ENCODE measurements at regions not wholly inside any gene's neighbourhood (a gene's known extent, or its start where the extent isn't known, plus 50 kb on each side); places are given as distances from the start of the nearest gene placed in this dataset.

DNA sequence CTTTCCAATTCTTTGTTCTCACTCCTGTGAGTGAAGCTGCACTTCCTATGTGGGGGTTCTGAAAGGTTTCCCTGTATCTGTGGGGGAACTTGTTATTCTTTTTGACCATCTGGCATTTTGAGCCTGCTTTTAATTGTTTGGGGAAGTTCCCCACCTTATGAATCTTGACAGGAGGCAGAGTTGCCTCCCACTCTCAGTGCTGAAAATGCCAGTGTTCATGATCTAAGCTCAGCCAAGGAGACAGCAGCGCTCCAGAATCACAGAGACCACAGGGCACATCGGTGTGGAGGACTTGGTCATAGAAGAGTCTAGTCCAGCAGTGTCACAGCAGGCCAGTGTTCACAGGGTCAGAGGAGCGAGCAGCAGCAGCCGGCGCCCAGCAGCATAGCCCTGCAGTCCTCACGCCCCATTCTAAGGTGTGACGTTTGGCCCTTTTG is 63.8 kb upstream of the PRDX6 start:
- peak; percentile 37 for DNase-seq

DNA sequence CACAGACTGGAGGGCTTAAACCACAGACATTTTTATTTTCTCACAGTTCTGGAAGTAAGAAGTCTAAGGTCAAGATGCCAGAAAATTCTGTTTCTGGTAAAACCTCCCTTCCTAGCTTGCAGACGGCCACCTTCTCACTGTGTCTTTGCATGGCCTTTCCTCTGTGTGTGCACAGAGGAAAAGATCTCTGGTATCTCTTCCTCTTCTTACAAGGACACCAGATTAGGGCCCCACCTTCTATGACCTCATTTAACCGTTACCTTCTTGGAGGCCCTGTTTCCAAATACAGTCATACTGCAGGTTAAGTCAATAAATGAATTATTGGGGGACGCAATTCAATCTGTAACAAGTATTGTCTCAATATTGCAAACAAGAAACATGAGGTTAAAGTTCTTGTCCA is 63.0 kb upstream of the PRDX6 start:
- ATAC-seq (no peak), DNase-seq (no peak)
- intact Hi-C loops (cut with DNase I), result loop anchor here in 1 of 2 donors (10.0 kb wide), 2 partner anchors 159 to 669 kb away; no protein-coding TSS in a partner anchor

More for the DNA sequence above, 63.8 kb upstream of the PRDX6 start:
- ATAC-seq, result peak; percentile 62 to 80
- intact Hi-C loops (cut with DNase I), result loop anchor here in 1 of 2 donors (10.0 kb wide), 2 partner anchors 158 to 668 kb away; no protein-coding TSS in a partner anchor

DNA sequence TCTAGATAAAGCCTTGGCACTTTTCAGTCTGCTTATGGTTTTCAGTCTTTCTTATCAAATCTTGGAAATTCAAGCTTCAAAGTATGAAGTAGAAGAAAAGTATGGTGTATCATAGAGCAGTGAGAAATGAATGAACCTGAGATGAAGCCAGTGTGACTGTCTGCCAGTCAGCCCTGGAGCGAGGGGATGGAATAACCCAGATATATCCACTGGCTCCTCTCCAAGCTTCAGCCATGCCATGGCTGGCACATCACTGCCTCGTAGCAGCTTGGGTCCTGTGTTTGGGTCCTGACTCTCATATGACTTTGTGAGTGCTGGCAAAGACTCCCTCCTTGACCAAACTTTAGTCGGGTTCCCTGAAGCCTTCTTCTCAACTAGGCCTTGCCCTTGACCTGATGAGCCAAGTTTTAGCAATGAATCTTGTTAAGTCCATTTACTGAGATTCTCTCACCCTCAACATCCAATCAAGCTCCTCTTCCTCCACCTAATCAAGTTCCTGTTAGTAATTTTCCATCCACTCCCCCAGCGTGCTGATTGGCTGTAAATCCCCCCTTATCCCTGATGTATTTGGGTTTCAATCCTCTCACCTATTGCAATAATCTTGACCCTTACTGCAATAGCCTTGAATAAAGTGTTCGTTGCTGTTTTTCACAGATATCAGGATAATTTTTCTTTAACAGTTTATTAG is 62.5 kb upstream of the PRDX6 start:
- intact Hi-C loops (cut with DNase I), result loop anchor here in 1 of 2 donors (10.0 kb wide), 2 partner anchors 160 to 670 kb away; no protein-coding TSS in a partner anchor
- DNase-seq (no peak), ATAC-seq (peak; percentile 29 to 33)

DNA sequence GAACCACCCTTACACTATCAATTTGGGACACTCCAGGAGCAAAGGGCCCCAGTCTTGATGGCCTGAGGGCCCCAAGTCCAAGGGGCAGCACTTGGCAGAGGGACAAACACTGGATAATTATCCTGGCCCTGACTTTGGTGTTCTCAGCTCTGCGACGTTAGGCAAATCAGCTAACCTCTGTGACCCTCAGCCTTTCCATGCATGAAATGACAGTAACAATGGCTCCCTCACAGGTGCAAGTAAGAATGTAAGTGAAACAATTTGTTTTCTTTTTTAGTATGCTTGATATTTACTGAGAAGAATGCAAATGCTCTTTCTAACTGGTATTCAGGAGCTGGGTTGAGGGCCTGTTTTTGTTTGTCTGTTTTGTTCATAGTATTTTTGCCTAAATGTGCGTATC is 61.6 kb upstream of the PRDX6 start:
- intact Hi-C loops (cut with DNase I), result loop anchor here in 1 of 2 donors (10.0 kb wide), 2 partner anchors 161 to 671 kb away; no protein-coding TSS in a partner anchor
- DNase-seq, result no peak
- ATAC-seq, result no peak

DNA sequence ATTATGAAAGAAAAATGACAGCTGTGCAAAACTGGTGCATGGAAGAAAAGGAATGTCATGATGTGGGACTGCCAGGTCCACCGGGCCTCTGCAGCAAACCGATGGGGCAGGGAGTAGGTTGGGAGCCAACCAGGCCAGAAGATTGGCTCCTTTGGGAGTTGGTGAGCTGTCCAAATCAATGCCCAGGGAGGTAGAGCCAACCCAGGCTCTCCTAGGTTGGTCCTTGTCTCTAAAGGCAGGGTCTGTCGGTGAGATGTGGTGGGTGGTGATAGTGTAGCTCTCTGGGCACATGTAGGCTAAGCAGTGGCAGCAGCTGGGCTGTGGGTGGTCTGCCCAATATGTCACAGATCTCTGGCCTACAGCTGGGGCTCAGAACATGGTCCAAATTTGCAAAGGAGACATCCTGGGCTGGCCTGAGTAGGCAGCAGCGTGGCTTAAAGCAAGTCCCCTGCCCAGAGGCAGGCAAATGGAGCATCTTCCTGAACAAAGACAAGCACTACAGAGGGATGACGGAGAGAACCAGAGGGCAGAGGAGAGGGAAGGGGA is 61.2 kb upstream of the PRDX6 start:
- ATAC-seq (no peak), DNase-seq (no peak)
- intact Hi-C loops (cut with DNase I), result loop anchor here in 1 of 2 donors (10.0 kb wide), 2 partner anchors 161 to 671 kb away; no protein-coding TSS in a partner anchor

DNA sequence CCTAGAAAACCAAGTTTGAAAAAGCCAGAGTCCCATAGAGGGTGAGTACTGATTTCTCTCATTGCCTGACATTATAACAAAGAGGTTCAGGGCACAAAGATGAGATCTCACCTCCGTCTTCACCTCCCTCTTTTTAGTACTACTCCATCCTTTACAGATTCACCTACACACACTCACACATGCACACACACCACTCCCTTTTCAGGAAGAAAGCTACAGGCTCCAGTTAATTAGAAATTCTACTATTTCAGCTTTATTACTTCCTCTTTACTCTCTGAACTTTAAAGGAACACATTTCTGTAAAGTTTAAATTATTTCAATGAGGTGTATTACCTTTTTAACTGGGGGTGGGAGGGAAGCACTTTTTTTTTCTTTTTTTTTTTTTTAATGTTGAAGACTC is 59.6 kb upstream of the PRDX6 start:
- DNase-seq (no peak), ATAC-seq (no peak)
- intact Hi-C loops (cut with DNase I), result loop anchor here in 1 of 2 donors (10.0 kb wide), 2 partner anchors 163 to 673 kb away; no protein-coding TSS in a partner anchor

DNA sequence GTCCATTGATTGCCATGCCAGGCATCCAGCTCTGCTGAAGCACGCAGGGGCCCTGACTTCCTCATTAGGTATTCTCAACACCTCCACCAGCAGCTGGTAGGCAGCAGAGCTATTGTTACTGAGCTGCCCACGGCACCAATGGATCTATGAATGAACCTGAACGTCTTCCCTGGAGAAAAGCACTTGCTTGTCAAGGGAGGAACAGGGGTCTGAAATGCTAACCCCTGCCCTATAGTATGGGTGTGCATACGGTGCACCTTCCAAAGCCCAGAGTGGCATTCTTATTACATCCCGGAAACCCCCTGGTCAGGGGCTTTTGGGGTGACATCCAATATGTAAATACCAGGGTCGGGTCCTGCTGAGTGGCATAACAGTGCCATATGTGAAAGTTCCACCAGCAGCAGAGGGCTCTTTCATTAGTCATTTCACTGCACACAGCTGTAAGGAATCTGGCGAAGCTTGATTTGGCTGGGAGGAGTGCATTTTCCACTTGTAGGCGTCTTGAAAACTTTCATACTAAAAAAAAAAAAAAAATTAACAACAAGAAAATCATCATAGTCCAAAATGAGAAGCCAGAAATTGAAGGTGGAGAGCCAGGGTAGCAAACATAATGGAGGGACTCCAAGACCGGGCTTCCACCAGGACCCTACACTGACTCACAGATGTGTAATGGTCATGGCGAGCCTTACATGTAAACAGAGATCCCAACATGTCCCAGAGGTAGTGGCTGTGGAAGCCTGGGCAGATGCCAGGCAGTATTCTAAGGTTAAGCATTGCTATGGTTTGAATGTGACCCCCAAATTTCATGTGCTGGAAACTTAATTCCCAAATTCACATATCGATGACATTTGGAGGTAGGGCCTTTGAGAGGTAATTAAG is 58.8 kb upstream of the PRDX6 start:
- DNase-seq, result no peak
- ATAC-seq, result peak in 1 of 2 donors; percentile 33
- intact Hi-C loops (cut with DNase I), result loop anchor here in 1 of 2 donors (10.0 kb wide), 2 partner anchors 164 to 674 kb away; no protein-coding TSS in a partner anchor

DNA sequence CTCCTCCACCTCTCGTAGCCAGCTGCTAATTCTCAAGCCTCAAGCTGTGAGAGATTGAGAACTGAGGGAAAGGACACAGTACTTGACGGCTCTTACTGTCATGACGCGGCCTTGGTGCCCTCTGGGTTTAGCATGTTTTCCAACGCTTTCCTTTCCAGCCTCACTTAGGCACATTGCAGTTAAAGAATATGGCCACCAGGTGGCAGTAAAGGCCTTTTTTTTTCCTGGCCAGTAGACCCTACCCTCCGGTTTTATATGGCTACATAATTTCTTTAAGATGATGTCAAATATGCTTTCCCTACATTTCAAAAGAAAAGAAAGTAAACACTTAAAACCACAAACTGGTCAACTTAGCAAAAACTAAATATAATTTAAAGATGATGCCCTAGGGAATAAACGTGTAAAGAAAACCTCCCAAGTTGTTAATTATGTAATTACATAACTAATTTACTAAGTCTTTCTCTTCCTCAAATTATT is 56.8 kb upstream of the PRDX6 start:
- peak; percentile 62 for DNase-seq
- ATAC-seq, result peak; percentile 84 to 87
- intact Hi-C loops (cut with DNase I), result loop anchor here (2.0 to 10.0 kb wide), 3 partner anchors 404 to 676 kb away; partner anchors contain the start of genes CENPL (in 2 of the 2) and DARS2 (in 2 of the 2)

DNA sequence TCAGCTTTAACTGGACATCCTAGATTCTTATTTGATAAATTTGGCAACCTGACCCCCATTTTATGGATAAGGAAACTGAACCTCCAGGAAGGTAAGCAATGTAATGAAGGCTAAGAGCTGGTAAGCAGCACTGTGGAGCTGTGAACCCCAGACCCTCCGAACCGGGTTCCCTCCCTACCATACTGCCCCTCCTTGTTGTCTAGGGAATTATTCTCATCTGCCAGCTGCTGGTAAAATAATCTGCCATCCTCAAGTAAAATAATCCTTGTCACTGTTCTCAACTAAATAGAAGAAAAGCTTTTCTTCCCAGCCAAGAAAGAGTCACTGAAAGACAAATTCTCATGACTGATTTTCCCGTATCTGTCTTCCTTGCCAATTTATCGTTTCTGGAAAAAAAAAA is 55.8 kb upstream of the PRDX6 start:
- ATAC-seq (no peak), DNase-seq (no peak)
- intact Hi-C loops (cut with DNase I), result loop anchor here (2.0 to 10.0 kb wide), 3 partner anchors 404 to 676 kb away; partner anchors contain the start of genes CENPL (in 2 of the 2) and DARS2 (in 2 of the 2)

DNA sequence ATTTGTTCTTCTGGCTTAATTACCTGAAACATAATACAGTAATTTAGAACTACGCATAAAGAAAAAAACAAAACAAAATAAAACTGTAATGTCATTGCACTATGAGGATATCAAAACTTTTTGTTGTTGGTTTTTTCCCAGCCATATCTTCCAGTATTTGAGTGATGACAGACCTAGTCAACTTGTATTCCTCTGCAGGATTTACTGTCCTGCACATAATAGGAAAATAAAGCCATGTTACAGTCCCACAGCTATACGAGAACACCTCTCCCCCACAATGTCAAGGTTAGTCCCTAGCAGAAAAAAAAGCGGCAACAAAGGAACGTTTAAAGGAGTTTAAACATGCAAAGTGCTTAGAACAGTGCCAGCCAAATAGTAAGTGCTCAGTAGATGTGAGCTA is 55.3 kb upstream of the PRDX6 start:
- ATAC-seq, result no peak
- intact Hi-C loops (cut with DNase I), result loop anchor here (2.0 to 10.0 kb wide), 3 partner anchors 403 to 677 kb away; partner anchors contain the start of genes CENPL (in 2 of the 2) and DARS2 (in 2 of the 2)
- no peak for DNase-seq

DNA sequence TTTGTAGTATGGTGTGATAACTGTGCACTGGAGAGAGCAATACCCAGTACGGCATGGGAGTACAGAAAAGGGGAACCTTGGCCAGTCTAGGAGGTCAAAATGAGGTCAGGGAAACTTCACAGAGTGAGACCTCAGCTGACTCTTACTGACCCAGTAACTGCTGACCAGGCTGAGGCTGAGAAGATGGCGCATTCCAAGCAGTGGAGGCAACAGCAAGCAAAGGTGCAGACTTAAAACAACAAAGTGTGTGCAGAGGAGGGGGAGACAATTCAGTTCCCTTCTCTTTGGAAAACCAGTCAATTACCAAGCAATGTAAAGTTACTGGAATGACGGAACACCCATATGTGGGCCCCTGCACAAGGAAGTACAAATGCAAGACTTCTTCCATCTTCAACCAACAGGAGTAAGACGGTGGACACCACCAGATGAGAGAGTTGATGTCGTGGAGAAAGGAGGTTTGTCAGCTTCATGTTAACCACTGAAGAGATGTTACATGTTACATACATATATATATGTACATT is 54.6 kb upstream of the PRDX6 start:
- intact Hi-C loops (cut with DNase I), result loop anchor here (10.0 kb wide), 2 partner anchors 402 to 678 kb away; partner anchors contain the start of genes CENPL (in 1 of the 2) and DARS2 (in 1 of the 2)
- ATAC-seq (peak; percentile 32 to 54), DNase-seq (no peak)

DNA sequence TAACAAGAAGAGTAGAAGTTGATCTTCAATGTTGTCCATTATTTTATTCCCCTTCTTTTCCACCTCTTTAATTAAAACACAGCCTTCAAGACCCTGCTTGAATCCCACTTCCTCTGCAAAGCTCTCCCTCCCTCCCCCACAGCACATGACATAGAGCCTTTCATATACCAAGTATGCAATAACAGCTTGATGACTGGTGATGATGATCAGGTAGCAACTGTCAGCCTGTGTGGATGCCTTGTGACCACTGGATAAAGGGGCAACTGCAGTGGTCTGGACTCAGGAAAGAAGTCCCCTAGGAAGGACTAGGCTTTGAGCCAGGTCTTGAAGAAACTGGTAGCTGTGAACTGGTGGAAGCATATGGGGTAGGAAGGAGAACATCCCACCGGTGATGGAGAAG is 53.8 kb upstream of the PRDX6 start:
- no peak for ATAC-seq
- no peak for DNase-seq
- intact Hi-C loops (cut with DNase I), result loop anchor here (10.0 kb wide), 2 partner anchors 402 to 678 kb away; partner anchors contain the start of genes CENPL (in 1 of the 2) and DARS2 (in 1 of the 2)

DNA sequence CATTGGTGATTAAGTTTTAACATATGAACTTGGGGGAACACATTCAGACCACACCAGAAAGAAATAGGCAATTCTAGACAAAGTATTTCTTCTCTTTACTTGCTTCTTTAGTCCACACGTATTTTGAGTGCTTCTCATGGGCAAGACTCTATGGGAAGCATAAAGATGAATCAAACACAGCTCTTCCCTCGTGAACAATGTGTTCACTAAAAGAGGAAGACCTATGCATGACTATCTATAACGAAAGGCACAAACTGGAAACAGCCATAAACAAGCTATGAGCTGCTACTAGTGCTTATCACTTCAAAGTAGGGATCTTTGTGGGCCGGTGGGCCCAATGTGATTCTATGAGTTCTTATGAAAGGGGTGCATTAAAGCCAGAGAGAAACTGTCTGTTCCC is 53.0 kb upstream of the PRDX6 start:
- DNase-seq (no peak), ATAC-seq (no peak)
- intact Hi-C loops (cut with DNase I), result loop anchor here (10.0 kb wide), 2 partner anchors 401 to 679 kb away; partner anchors contain the start of genes CENPL (in 1 of the 2) and DARS2 (in 1 of the 2)

DNA sequence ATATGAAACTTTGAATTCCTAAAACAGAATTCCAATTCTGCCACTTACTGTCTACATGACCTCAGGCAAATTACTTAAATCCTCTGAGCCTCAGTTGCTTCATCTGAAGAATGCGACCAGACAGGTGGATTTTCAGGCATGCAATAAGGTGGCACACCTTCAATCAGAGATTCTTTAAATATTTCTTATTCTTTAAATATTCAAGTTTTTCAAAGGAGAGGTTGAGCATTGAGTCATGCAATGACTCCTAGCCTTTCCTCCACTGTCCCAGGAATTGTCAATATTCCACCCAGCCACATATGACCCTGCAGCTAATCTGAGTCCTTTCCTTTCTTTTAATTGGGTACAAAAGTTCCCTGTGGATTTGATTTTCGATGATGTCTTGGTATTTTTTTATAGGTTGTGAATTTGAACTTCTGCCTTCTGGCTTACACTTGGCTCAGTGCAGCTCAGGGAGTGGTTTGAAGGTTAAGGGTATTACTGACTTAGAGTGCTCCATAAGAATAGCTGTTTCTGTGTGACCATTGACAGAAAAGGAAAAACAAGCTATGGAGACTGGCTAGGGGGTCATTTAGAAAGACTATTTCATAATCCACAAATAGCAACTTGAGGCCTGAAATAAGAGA is 52.2 kb upstream of the PRDX6 start:
- DNase-seq (no peak), ATAC-seq (no peak)
- intact Hi-C loops (cut with DNase I), result loop anchor here (10.0 kb wide), 2 partner anchors 400 to 680 kb away; partner anchors contain the start of genes CENPL (in 1 of the 2) and DARS2 (in 1 of the 2)

DNA sequence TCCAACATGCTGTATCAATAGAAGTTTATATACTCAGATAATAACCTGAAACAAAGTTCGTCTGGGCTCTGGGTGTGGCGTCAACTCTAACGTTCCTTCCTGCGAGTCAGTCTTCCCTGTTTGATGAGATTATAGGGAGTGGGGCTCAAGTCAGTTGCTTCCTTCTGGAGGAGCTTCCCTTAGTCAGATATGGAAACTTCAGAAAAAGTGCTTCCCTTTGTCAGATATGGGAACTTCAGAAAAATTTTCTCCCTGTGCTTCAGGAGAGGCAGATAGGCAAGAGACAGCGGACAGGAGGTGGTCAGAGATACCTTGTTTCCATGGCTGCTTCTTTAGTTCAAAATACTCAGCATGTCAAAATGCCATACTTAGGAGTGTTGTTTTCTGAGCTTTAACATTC is 51.1 kb upstream of the PRDX6 start:
- no peak for ATAC-seq
- intact Hi-C loops (cut with DNase I), result loop anchor here (10.0 kb wide), 2 partner anchors 399 to 681 kb away; partner anchors contain the start of genes CENPL (in 1 of the 2) and DARS2 (in 1 of the 2)
- no peak for DNase-seq

DNA sequence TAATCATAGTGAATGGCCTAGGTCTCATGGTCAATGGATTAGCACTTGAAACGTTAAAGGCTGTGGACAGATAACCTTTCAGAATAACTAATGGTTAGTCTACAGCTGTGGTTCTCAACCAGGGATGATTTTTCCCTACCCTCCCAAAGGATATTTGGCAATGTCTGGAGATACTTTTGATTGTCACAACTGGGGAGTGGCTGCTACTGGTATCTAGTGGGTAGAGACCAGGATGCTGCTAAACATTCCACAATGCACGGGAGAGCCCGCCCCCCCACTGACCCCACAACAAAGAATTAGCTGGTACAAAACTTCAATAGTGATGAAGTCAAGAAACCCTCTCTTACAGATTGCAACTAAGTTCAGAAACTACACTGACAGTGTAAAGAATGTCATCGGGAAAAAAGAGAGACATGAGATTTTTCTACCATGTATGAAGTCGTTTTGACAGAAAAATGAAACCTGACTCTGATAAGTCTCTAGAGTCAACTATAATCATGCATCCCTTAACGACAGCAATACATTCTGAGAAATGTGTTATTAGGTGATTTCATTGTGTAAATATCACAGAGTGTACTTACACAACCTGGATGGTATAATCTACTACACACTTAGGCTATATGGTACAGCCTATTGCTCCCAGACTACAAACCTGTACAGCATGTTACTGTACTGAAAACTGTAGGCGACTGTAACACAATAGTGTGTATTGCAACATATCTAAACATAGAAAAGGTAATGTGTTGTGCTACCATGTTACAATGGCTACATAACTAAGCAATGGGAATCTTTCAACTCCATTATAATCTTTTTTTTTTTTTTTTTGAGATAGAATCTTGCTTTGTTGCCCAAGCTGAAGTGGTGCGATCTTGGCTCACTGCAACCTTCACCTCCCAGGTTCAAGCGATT is 49.7 kb upstream of the PRDX6 start:
- ATAC-seq (no peak), DNase-seq (no peak)
- intact Hi-C loops (cut with DNase I), result loop anchor here (10.0 kb wide), 2 partner anchors 397 to 683 kb away; partner anchors contain the start of genes CENPL (in 1 of the 2) and DARS2 (in 1 of the 2)
